Neuronal stem cell (in vitro differentiated cells): ENCODE measurements at regions not wholly inside any gene's neighbourhood (a gene's known extent, or its start where the extent isn't known, plus 50 kb on each side); places are given as distances from the start of the nearest gene placed in this dataset.

Experiments
- DNase-seq: peaks from one replicate; pipeline ENCODE4 v3.0.0-alpha.2; 2013; ENCODE audit warnings: low spot score
- H2AFZ ChIP-seq: one replicate; pipeline ENCODE4 v1.6.1; 2013; ENCODE audit warnings: mild to moderate bottlenecking, low read length, inconsistent platforms
- H2AK5ac ChIP-seq: 2 replicates; pipeline ENCODE4 v1.6.1; 2013; ENCODE audit warnings: low read depth, mild to moderate bottlenecking, inconsistent platforms, low read length, moderate library complexity, mixed read lengths
- H2BK120ac ChIP-seq: 2 replicates; pipeline ENCODE4 v1.6.1; 2013; ENCODE audit warnings: low read depth, mild to moderate bottlenecking, inconsistent platforms, low read length, moderate library complexity, mixed read lengths
- H2BK12ac ChIP-seq: one replicate; pipeline ENCODE4 v1.6.1; 2013; ENCODE audit warnings: low read length, inconsistent platforms
- H2BK15ac ChIP-seq: 2 replicates; pipeline ENCODE4 v1.6.1; 2013; ENCODE audit warnings: mild to moderate bottlenecking, low read length, inconsistent platforms, mixed read lengths
- H2BK5ac ChIP-seq: one replicate; pipeline ENCODE4 v1.6.1; 2013; ENCODE audit warnings: inconsistent platforms, mild to moderate bottlenecking, low read length, moderate library complexity
- H3K14ac ChIP-seq: one replicate; pipeline ENCODE4 v1.6.1; 2013; ENCODE audit warnings: low read length, inconsistent platforms
- H3K18ac ChIP-seq: 2 replicates; pipeline ENCODE4 v1.6.1; 2013; ENCODE audit warnings: low read length, inconsistent platforms
- H3K23ac ChIP-seq: 2 replicates; pipeline ENCODE4 v1.6.1; 2013; ENCODE audit warnings: low read depth, mild to moderate bottlenecking, mixed read lengths, low read length, inconsistent platforms; ENCODE audit not compliant: poor library complexity
- H3K27ac ChIP-seq: replicated peaks from 3 replicates; pipeline ENCODE4 v1.5.1; 2013; ENCODE audit warnings: low read length, inconsistent platforms
- H3K27me3 ChIP-seq, 3 experiments: 2 replicates each; pipeline ENCODE4 v1.6.1; 2013; ENCODE audit warnings: low read length in 3 of 3, mild to moderate bottlenecking in 2 of 3, inconsistent platforms in 1 of 3, low read depth in 1 of 3, mixed read lengths in 1 of 3, moderate library complexity in 1 of 3; ENCODE audit not compliant: control insufficient read depth in 3 of 3, insufficient read depth in 3 of 3
- H3K36me3 ChIP-seq, 2 donors: replicated peaks in 1 of 2; 2 replicates each; pipeline ENCODE4 v1.6.1; 2013; ENCODE audit warnings: low read length in 2 of 2; ENCODE audit not compliant: control insufficient read depth in 2 of 2, insufficient read depth in 2 of 2
- H3K4ac ChIP-seq: 2 replicates; pipeline ENCODE4 v1.6.1; 2013; ENCODE audit warnings: inconsistent platforms, mild to moderate bottlenecking, low read length, moderate library complexity
- H3K4me1 ChIP-seq, 2 donors: 1 replicate in 1 of 2; 2 replicates in 1 of 2; pipeline ENCODE4 v1.6.1; 2013; ENCODE audit warnings: low read length in 2 of 2, low read depth in 1 of 2; ENCODE audit not compliant: control insufficient read depth in 2 of 2, insufficient read depth in 1 of 2
- H3K4me2 ChIP-seq: one replicate; pipeline ENCODE4 v1.6.1; 2013; ENCODE audit warnings: mild to moderate bottlenecking, low read length, inconsistent platforms; ENCODE audit not compliant: insufficient read depth, poor library complexity, severe bottlenecking
- H3K4me3 ChIP-seq, 2 donors: 2 replicates each; pipeline ENCODE4 v1.5.1; 2013; ENCODE audit warnings: low read length in 2 of 2, mild to moderate bottlenecking in 2 of 2, inconsistent platforms in 1 of 2, moderate library complexity in 1 of 2
- H3K79me1 ChIP-seq: one replicate; pipeline ENCODE4 v1.6.1; 2013; ENCODE audit warnings: low read depth, mild to moderate bottlenecking, inconsistent platforms, low read length, moderate library complexity
- H3K9ac ChIP-seq: one replicate; pipeline ENCODE4 v1.6.1; 2013; ENCODE audit warnings: mild to moderate bottlenecking, low read depth, low read length, inconsistent platforms; ENCODE audit not compliant: poor library complexity
- H3K9me3 ChIP-seq, 2 donors: replicated peaks in 1 of 2; 2 replicates each; pipeline versions ENCODE3 to v1.6.1; 2013; ENCODE audit warnings: low read length in 2 of 2, mild to moderate bottlenecking in 2 of 2, inconsistent platforms in 1 of 2, low read depth in 1 of 2, mixed read lengths in 1 of 2, moderate library complexity in 1 of 2; ENCODE audit not compliant: control insufficient read depth in 2 of 2, insufficient read depth in 1 of 2
- H4K8ac ChIP-seq: one replicate; pipeline ENCODE4 v1.6.1; 2013; ENCODE audit warnings: low read depth, mild to moderate bottlenecking, inconsistent platforms, low read length, moderate library complexity
- H4K91ac ChIP-seq: one replicate; pipeline ENCODE4 v1.6.1; 2013; ENCODE audit warnings: low read length, low read depth, mild to moderate bottlenecking, inconsistent platforms; ENCODE audit not compliant: poor library complexity
- WGBS, 2 donors: extraction: QIAGEN DNeasy Blood & Tissue Kit; methylation state at CpG; one replicate each; pipeline ENCODE4 v1.1.7; 2013; ENCODE audit warnings: missing lambda C conversion rate in 2 of 2, mixed read lengths in 1 of 2; ENCODE audit not compliant: insufficient read length in 2 of 2, insufficient replicate concordance in 1 of 2; ENCODE audit errors: extremely low coverage in 2 of 2; 5-methylcytosine and 5-hydroxymethylcytosine counted together

GRCh38 chr3:109553591-109554371, 216.4 kb upstream of the DPPA4 start:
- Histone ChIP-seq H3K4me3 (no peak overlapping the region), H2BK120ac (no peak overlapping the region), H3K36me3 (no peaks in the 10 kb centered on the region), H2BK15ac (no peak overlapping the region), H3K9me3 (no peaks in the 10 kb centered on the region), H3K27ac (no peak overlapping the region), H2AFZ (no peak overlapping the region), H3K9ac (no peak overlapping the region), H3K23ac (no peak overlapping the region), H3K14ac (no peak overlapping the region), H3K18ac (no peak overlapping the region), H3K79me1 (no peaks in the 10 kb centered on the region), H3K4me1 (no peaks in the 10 kb centered on the region), H4K91ac (no peak overlapping the region), H2BK12ac (no peak overlapping the region), H3K27me3 (no peaks in the 10 kb centered on the region), H4K8ac (no peak overlapping the region), H3K4ac (no peak overlapping the region), H2BK5ac (no peak overlapping the region), H2AK5ac (no peak overlapping the region), H3K4me2 (no peak overlapping the region)
- WGBS, 2 donors, result no CpG with 5 or more reads among the region's 4 CpGs
- no peak for DNase-seq

GRCh38 chr3:109559389-109559788, 222.0 kb upstream of the DPPA4 start:
- no peaks in the 10 kb centered on the region for H3K27me3 ChIP-seq
- H3K4me2 ChIP-seq, result no peak overlapping the region
- H3K4me1 ChIP-seq, result peaks cover 0 to 3% of the 10 kb centered on the region in 2 donors
- no peak overlapping the region for H2BK5ac ChIP-seq
- no peak overlapping the region for H2AFZ ChIP-seq
- H3K79me1 ChIP-seq, result no peaks in the 10 kb centered on the region
- no peak overlapping the region for H2BK12ac ChIP-seq
- H3K18ac ChIP-seq, result no peak overlapping the region
- no peak overlapping the region for H2BK120ac ChIP-seq
- WGBS, 2 donors, result no CpG with 5 or more reads among the region's 1 CpG
- H2BK15ac ChIP-seq, result no peak overlapping the region
- no peak overlapping the region for H3K4ac ChIP-seq
- no peak overlapping the region for H4K91ac ChIP-seq
- no peak overlapping the region for H3K23ac ChIP-seq
- no peaks in the 10 kb centered on the region for H3K36me3 ChIP-seq
- no peak overlapping the region for H3K27ac ChIP-seq
- H4K8ac ChIP-seq, result no peak overlapping the region
- peaks cover 0 to 2% of the 10 kb centered on the region in 2 donors for H3K9me3 ChIP-seq
- H3K4me3 ChIP-seq, result no peak overlapping the region
- H3K14ac ChIP-seq, result no peak overlapping the region
- no peak for DNase-seq
- H2AK5ac ChIP-seq, result no peak overlapping the region
- no peak overlapping the region for H3K9ac ChIP-seq

- Histone ChIP-seq H3K4ac (no peak overlapping the region), H2BK120ac (no peak overlapping the region), H3K9ac (no peak overlapping the region), H3K4me2 (no peak overlapping the region), H3K18ac (no peak overlapping the region), H2AFZ (no peak overlapping the region), H3K9me3 (peaks cover 0 to 2% of the 10 kb centered on the region in 2 donors), H2BK15ac (no peak overlapping the region), H3K4me1 (peaks cover 0 to 3% of the 10 kb centered on the region in 2 donors), H4K8ac (no peak overlapping the region), H3K4me3 (no peak overlapping the region), H2AK5ac (no peak overlapping the region), H3K36me3 (no peaks in the 10 kb centered on the region), H4K91ac (no peak overlapping the region), H3K27ac (no peak overlapping the region), H2BK5ac (no peak overlapping the region), H3K23ac (no peak overlapping the region), H2BK12ac (no peak overlapping the region), H3K27me3 (no peaks in the 10 kb centered on the region), H3K14ac (no peak overlapping the region), H3K79me1 (no peaks in the 10 kb centered on the region)
- no peak for DNase-seq
- WGBS, 2 donors, result no CpG with 5 or more reads among the region's 7 CpGs
Measured at GRCh38 chr3:109563149-109563548, 225.8 kb upstream of the DPPA4 start.

GRCh38 chr3:109569135-109569846, 231.9 kb upstream of the DPPA4 start:
- Histone ChIP-seq H2BK120ac (no peak overlapping the region), H2BK5ac (no peak overlapping the region), H3K4me2 (no peak overlapping the region), H2BK15ac (no peak overlapping the region), H3K14ac (no peak overlapping the region), H2AFZ (no peak overlapping the region), H4K8ac (no peak overlapping the region), H2AK5ac (no peak overlapping the region), H4K91ac (no peak overlapping the region), H3K9ac (no peak overlapping the region), H3K18ac (no peak overlapping the region), H3K4me1 (peaks cover 0 to 3% of the 10 kb centered on the region in 2 donors), H3K27ac (no peak overlapping the region), H3K27me3 (no peaks in the 10 kb centered on the region), H3K36me3 (no peaks in the 10 kb centered on the region), H3K23ac (no peak overlapping the region), H3K9me3 (no peaks in the 10 kb centered on the region), H2BK12ac (no peak overlapping the region), H3K4me3 (no peak overlapping the region), H3K4ac (no peak overlapping the region), H3K79me1 (no peaks in the 10 kb centered on the region)
- no peak for DNase-seq
- no CpG with 5 or more reads among the region's 2 CpGs for WGBS, 2 donors
